ENCODE measurements at regions not wholly inside any gene's neighbourhood (a gene's known extent, or its start where the extent isn't known, plus 50 kb on each side); places are given as distances from the start of the nearest gene placed in this dataset.

DNA sequence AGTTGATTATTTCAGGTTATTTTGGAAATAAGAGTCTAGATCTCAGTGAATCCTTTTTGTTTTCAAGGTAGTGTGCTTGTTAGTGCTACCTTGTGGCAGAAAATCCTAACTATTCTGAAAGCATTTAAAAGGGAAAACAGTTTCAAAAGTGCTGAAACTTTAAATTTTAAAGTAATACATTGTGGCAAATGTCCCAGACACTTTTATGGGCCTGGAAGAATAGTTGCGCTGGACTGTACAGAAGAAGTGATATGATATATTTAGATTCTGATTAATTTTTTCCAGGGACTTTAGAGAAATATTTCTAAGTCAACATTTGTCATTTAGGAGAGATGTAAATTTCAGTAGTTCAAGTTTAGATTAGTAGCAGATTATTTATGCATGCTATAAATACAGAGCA lies 96.7 kb upstream of the BMP5 start (continued):
- TF ChIP-seq, protein P1, sequence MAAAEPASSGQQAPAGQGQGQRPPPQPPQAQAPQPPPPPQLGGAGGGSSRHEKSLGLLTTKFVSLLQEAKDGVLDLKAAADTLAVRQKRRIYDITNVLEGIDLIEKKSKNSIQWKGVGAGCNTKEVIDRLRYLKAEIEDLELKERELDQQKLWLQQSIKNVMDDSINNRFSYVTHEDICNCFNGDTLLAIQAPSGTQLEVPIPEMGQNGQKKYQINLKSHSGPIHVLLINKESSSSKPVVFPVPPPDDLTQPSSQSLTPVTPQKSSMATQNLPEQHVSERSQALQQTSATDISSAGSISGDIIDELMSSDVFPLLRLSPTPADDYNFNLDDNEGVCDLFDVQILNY (CRISPR knock-in tag; IDR thresholded peaks at IDR 0.05) = no peak
- TF ChIP-seq FOXJ3 (CRISPR knock-in tag; IDR thresholded peaks at IDR 0.05; ENCODE audit: borderline replicate concordance) (no peak), IRF1 (CRISPR knock-in tag; IDR thresholded peaks at IDR 0.05) (no peak), ZNF423 (CRISPR knock-in tag; IDR thresholded peaks at IDR 0.05) (no peak)

DNA sequence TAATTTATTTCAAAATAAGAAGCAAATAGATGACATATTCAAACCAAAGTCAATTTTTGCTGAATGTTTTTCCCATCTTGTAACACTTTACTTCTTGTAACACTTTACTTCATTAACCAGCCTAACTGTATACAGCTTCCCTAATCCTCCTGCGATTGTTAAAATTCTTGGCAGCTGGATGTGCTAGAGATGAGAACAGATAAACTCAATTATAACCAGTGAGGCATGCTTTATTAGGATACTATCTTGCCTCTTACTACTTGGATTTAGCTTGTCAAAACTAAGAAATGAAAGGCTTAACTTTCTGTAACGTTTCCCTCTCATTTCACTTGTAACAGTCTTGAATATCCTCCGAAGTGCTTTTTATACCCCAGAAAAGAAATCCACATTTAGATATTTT lies 94.1 kb upstream of the BMP5 start:
- ChIA-PET CTCF (no interaction called here), POLR2A (no interaction called here)
- Mint-ChIP-seq H3K27me3 (ENCODE audit: low read depth) (no peaks in the 10 kb centered on the region), H3K9me3 (peaks cover 6% of the 10 kb centered on the region), H3K36me3 (no peaks in the 10 kb centered on the region), H3K27ac (no peak overlapping the region), H3K4me1 (no peaks in the 10 kb centered on the region), H3K4me3 (no peak overlapping the region)
- ATAC-seq (no peak), DNase-seq (ENCODE audit: low spot score) (no peak)
- no peak for TF ChIP-seq ZNF232 (CRISPR knock-in tag; IDR thresholded peaks at IDR 0.05)

GRCh38 chr6:55968926-55969325 lies 93.5 kb upstream of the BMP5 start:
- no peaks in the 10 kb centered on the region for H3K27me3 Mint-ChIP-seq (ENCODE audit: low read depth)
- DNase-seq (ENCODE audit: low spot score) (no peak), ATAC-seq (no peak)
- no peak overlapping the region for H3K4me3 Mint-ChIP-seq
- no peaks in the 10 kb centered on the region for H3K4me1 Mint-ChIP-seq
- POLR2A ChIA-PET = no interaction called here
- no peak overlapping the region for H3K27ac Mint-ChIP-seq
- peaks cover 6% of the 10 kb centered on the region for H3K9me3 Mint-ChIP-seq
- no peaks in the 10 kb centered on the region for H3K36me3 Mint-ChIP-seq
- CTCF ChIA-PET = no interaction called here
- TF ChIP-seq, protein P2, sequence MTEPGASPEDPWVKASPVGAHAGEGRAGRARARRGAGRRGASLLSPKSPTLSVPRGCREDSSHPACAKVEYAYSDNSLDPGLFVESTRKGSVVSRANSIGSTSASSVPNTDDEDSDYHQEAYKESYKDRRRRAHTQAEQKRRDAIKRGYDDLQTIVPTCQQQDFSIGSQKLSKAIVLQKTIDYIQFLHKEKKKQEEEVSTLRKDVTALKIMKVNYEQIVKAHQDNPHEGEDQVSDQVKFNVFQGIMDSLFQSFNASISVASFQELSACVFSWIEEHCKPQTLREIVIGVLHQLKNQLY (CRISPR knock-in tag; IDR thresholded peaks at IDR 0.05) = no peak
- TF ChIP-seq, protein P3, sequence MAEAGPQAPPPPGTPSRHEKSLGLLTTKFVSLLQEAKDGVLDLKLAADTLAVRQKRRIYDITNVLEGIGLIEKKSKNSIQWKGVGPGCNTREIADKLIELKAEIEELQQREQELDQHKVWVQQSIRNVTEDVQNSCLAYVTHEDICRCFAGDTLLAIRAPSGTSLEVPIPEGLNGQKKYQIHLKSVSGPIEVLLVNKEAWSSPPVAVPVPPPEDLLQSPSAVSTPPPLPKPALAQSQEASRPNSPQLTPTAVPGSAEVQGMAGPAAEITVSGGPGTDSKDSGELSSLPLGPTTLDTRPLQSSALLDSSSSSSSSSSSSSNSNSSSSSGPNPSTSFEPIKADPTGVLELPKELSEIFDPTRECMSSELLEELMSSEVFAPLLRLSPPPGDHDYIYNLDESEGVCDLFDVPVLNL (CRISPR knock-in tag; IDR thresholded peaks at IDR 0.05; ENCODE audit: borderline replicate concordance, low read depth) = no peak
- TF ChIP-seq, protein P4, sequence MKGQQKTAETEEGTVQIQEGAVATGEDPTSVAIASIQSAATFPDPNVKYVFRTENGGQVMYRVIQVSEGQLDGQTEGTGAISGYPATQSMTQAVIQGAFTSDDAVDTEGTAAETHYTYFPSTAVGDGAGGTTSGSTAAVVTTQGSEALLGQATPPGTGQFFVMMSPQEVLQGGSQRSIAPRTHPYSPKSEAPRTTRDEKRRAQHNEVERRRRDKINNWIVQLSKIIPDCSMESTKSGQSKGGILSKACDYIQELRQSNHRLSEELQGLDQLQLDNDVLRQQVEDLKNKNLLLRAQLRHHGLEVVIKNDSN (CRISPR knock-in tag; IDR thresholded peaks at IDR 0.05) = no peak
- TF ChIP-seq ARID4B (CRISPR knock-in tag; IDR thresholded peaks at IDR 0.05; ENCODE audit: borderline replicate concordance) = no peak
- TF ChIP-seq, protein P5, sequence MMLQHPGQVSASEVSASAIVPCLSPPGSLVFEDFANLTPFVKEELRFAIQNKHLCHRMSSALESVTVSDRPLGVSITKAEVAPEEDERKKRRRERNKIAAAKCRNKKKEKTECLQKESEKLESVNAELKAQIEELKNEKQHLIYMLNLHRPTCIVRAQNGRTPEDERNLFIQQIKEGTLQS (CRISPR knock-in tag; conservative IDR thresholded peaks at IDR 0.05) = no peak
- no peak for TF ChIP-seq GRHL2 (CRISPR knock-in tag; IDR thresholded peaks at IDR 0.05; ENCODE audit: insufficient replicate concordance, severe bottlenecking)
- no peak for TF ChIP-seq IRF2 (CRISPR knock-in tag; IDR thresholded peaks at IDR 0.05; ENCODE audit: borderline replicate concordance, low read depth)
- no peak for TF ChIP-seq ESRRA (CRISPR knock-in tag; IDR thresholded peaks at IDR 0.05; ENCODE audit: borderline replicate concordance)
- TF ChIP-seq, protein P6, sequence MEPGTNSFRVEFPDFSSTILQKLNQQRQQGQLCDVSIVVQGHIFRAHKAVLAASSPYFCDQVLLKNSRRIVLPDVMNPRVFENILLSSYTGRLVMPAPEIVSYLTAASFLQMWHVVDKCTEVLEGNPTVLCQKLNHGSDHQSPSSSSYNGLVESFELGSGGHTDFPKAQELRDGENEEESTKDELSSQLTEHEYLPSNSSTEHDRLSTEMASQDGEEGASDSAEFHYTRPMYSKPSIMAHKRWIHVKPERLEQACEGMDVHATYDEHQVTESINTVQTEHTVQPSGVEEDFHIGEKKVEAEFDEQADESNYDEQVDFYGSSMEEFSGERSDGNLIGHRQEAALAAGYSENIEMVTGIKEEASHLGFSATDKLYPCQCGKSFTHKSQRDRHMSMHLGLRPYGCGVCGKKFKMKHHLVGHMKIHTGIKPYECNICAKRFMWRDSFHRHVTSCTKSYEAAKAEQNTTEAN (CRISPR knock-in tag; IDR thresholded peaks at IDR 0.05) = no peak
- no peak for TF ChIP-seq NR2C2 (CRISPR knock-in tag; IDR thresholded peaks at IDR 0.05)
- no peak for TF ChIP-seq ZNF263 (CRISPR knock-in tag; IDR thresholded peaks at IDR 0.05; ENCODE audit: low read depth)
- TF ChIP-seq TCF7 (CRISPR knock-in tag; IDR thresholded peaks at IDR 0.05; ENCODE audit: low read depth) = no peak
- TF ChIP-seq, protein P7, sequence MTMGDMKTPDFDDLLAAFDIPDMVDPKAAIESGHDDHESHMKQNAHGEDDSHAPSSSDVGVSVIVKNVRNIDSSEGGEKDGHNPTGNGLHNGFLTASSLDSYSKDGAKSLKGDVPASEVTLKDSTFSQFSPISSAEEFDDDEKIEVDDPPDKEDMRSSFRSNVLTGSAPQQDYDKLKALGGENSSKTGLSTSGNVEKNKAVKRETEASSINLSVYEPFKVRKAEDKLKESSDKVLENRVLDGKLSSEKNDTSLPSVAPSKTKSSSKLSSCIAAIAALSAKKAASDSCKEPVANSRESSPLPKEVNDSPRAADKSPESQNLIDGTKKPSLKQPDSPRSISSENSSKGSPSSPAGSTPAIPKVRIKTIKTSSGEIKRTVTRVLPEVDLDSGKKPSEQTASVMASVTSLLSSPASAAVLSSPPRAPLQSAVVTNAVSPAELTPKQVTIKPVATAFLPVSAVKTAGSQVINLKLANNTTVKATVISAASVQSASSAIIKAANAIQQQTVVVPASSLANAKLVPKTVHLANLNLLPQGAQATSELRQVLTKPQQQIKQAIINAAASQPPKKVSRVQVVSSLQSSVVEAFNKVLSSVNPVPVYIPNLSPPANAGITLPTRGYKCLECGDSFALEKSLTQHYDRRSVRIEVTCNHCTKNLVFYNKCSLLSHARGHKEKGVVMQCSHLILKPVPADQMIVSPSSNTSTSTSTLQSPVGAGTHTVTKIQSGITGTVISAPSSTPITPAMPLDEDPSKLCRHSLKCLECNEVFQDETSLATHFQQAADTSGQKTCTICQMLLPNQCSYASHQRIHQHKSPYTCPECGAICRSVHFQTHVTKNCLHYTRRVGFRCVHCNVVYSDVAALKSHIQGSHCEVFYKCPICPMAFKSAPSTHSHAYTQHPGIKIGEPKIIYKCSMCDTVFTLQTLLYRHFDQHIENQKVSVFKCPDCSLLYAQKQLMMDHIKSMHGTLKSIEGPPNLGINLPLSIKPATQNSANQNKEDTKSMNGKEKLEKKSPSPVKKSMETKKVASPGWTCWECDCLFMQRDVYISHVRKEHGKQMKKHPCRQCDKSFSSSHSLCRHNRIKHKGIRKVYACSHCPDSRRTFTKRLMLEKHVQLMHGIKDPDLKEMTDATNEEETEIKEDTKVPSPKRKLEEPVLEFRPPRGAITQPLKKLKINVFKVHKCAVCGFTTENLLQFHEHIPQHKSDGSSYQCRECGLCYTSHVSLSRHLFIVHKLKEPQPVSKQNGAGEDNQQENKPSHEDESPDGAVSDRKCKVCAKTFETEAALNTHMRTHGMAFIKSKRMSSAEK (CRISPR knock-in tag; IDR thresholded peaks at IDR 0.05; ENCODE audit: borderline replicate concordance) = no peak
- TF ChIP-seq ELF4 (CRISPR knock-in tag; IDR thresholded peaks at IDR 0.05; ENCODE audit: low read depth) = no peak

Data from WTC11 (cell line).